ENCODE measurements at regions not wholly inside any gene's neighbourhood (a gene's known extent, or its start where the extent isn't known, plus 50 kb on each side); places are given as distances from the start of the nearest gene placed in this dataset.
A peak's percentile ranks its signal among the peaks of the same experiment; 100 is the strongest.
"Not testable (repeated sequence)": the region's sequence is repeated elsewhere in the genome, so short reads cannot be mapped to it uniquely, and the experiment has no call there.

GRCh38 chr11:121936781-121937447 lies 179.1 kb downstream of the BLID start:
- DNase-seq: no peak

GRCh38 chr11:121936370-121936769 lies 179.6 kb downstream of the BLID start:
- DNase-seq: no peak

GRCh38 chr11:121933694-121934093 lies 182.3 kb downstream of the BLID start:
- DNase-seq: no peak

- DNase-seq: no peak
These were observed 182.7 kb downstream of the BLID start for GRCh38 chr11:121933294-121933693.

- no peak for DNase-seq
These were observed 183.3 kb downstream of the BLID start for GRCh38 chr11:121932646-121933185.

- no peak for DNase-seq
These were observed 184.2 kb downstream of the BLID start for GRCh38 chr11:121931748-121932352.

- DNase-seq: no peak
These were observed 184.9 kb downstream of the BLID start for GRCh38 chr11:121931121-121931520.

- no peak for DNase-seq
These were observed 185.7 kb downstream of the BLID start for GRCh38 chr11:121930004-121930965.

- peak; percentile 78 for DNase-seq
These were observed 186.4 kb downstream of the BLID start for GRCh38 chr11:121929581-121929980.

GRCh38 chr11:121928597-121929580 lies 187.1 kb downstream of the BLID start:
- DNase-seq: no peak

- no peak for DNase-seq
These were observed 188.2 kb downstream of the BLID start for GRCh38 chr11:121927789-121928188.

- DNase-seq: no peak
These were observed 188.8 kb downstream of the BLID start for GRCh38 chr11:121927097-121927785.

GRCh38 chr11:121924191-121924590 lies 191.8 kb downstream of the BLID start:
- DNase-seq: no peak

- no peak for DNase-seq
These were observed 198.5 kb downstream of the BLID start for GRCh38 chr11:121917482-121917881.

- no peak for DNase-seq
These were observed 201.4 kb downstream of the BLID start for GRCh38 chr11:121914508-121915059.

GRCh38 chr11:121909596-121909995 lies 206.4 kb downstream of the BLID start:
- no peak for DNase-seq

GRCh38 chr11:121907379-121907778 lies 208.6 kb downstream of the BLID start:
- DNase-seq: no peak

- DNase-seq: no peak
These were observed 211.9 kb downstream of the BLID start for GRCh38 chr11:121904148-121904547.

GRCh38 chr11:121901886-121902285 lies 214.1 kb downstream of the BLID start:
- DNase-seq: no peak

- not testable (repeated sequence) for DNase-seq
These were observed 214.6 kb downstream of the BLID start for GRCh38 chr11:121901417-121901816.

GRCh38 chr11:121899520-121899919 lies 216.5 kb downstream of the BLID start:
- DNase-seq: no peak

Data from NCI-H524 treated with DMSO at 0.1 percent for 48 hours (cell line).